Amygdala (tissue), 56 donors: ENCODE measurements at regions not wholly inside any gene's neighbourhood (a gene's known extent, or its start where the extent isn't known, plus 50 kb on each side); places are given as distances from the start of the nearest gene placed in this dataset.
"Not testable (repeated sequence)": the region's sequence is repeated elsewhere in the genome, so short reads cannot be mapped to it uniquely, and the experiment has no call there.

Experiments
- DNase-seq, 56 donors: peaks; one replicate each; lab custom pipeline; 2025; lab: John Stamatoyannopoulos, UW

GRCh38 chr10:25797888-25798429 is 136.1 kb upstream of the MYO3A start:
- no peak for DNase-seq

DNA sequence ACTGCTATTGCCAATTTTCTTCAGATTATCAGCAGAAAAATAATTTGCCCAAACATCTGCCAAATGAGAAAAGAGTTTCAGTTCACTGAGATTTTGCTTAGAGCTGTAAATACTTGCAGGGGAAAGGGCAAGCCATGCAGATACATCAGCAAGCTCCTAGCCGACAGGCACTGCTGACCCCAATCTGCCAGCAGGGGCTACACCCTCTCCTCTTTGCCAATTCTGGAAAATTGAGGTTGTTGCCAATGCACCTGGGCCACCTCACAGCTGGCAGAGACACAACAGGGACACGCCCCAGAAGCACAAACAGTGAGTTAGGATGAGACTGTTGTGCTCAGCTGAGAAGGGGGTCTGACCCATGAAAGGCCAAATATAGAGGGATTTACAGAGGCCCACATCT is 129.5 kb upstream of the MYO3A start:
- no peak for DNase-seq

DNA sequence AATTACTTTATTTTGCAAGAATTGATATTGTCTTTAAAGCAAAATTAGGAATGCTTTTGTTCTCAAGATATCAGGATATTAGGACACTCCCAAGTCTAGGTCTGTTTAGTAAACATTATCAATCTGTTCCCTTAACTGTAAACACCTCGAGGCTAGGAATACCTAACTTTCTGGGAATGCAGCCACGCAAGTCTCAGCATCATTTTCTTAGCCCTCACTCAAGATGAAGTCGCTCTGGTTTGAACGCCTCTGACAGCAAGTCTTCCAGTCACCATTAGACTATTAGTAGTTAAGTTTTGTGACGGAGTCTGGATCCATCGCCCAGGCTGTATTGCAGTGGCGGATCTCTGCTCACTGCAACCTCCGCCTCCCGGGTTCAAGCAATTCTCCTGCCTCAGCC is 128.0 kb upstream of the MYO3A start:
- no peak for DNase-seq

GRCh38 chr10:25808372-25808771 is 125.7 kb upstream of the MYO3A start:
- DNase-seq, result peak in 6 of 56 donors; percentile 0 to 13 (median 8)

DNA sequence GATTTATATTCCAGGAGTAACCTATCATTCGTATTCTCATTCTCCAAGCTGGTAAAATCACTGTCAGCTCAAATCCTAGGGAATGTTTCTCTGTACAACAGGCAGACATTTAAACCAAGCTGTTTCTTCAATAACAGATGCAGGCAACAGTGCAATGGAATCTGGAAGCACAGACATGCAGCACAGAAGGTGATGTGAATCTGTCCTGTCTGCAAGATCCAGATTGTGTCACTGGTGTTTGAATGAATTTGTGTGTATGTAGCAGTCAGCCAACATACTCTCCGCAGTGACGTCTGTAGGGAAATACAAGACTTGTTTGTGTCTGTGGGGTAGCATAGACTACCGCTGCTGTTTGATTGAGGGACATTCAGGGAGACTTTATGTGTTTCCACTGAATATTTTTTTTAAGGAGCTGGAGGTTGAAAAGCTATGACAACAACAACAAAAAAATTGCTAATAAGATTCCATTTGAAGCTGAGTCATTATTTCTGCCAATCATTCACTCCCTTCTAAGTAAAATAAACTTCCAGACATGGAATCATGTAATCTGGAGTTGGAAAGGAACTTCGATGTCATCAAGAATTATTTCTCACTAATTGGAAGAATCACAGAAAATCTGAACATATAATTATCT is 122.9 kb upstream of the MYO3A start:
- DNase-seq, result no peak

GRCh38 chr10:25813511-25813910 is 120.5 kb upstream of the MYO3A start:
- no peak for DNase-seq

GRCh38 chr10:25815236-25815635 is 118.8 kb upstream of the MYO3A start:
- DNase-seq, result no peak

GRCh38 chr10:25815999-25816768 is 117.8 kb upstream of the MYO3A start:
- DNase-seq, result no peak

DNA sequence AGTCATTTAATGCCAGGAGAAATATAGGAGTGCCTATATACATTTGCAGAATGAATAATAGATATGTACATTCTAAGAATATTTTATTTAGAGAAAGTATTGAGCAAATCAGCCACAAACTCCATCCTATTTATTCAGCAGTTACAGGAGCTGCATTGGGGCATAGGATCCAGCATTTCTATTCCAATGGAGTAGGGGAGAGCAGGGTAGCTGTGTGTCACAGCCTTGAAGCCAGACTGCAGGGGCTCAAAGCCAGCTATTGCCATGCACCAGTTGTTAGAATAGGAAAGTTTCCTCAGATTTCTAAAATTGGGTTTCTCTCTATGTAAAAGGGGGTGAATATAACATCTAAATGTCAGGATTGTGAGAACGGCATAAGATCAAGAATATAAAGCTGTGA is 116.8 kb upstream of the MYO3A start:
- DNase-seq, result no peak

- DNase-seq, result no peak
These were observed 115.3 kb upstream of the MYO3A start for GRCh38 chr10:25818751-25819150.

- no peak for DNase-seq
These were observed 113.6 kb upstream of the MYO3A start for GRCh38 chr10:25820472-25820871.

GRCh38 chr10:25820874-25821273 is 113.2 kb upstream of the MYO3A start:
- DNase-seq, result no peak

GRCh38 chr10:25824050-25824449 is 110.0 kb upstream of the MYO3A start:
- no peak for DNase-seq

- no peak for DNase-seq
These were observed 105.6 kb upstream of the MYO3A start for GRCh38 chr10:25828475-25828874.

- no peak for DNase-seq
These were observed 102.9 kb upstream of the MYO3A start for GRCh38 chr10:25831080-25831479.

- DNase-seq, result no peak
These were observed 94.3 kb upstream of the MYO3A start for GRCh38 chr10:25839683-25840082.

DNA sequence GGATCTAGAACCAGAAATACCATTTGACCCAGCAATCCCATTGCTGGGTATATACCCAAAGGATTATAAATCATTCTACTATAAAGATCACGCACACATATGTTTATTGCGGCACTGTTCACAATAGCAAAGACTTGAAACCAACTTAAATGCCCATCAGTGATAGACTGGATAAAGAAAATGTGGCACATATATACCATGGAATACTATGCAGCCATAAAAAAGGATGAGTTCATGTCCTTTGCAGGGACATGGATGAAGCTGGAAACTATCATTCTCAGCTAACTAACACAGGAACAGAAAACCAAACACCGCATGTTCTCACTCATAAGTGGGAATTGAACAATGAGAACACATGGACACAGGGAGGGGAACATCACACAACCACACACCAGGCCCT is 93.2 kb upstream of the MYO3A start:
- DNase-seq, result not testable (repeated sequence)

- no peak for DNase-seq
These were observed 91.9 kb upstream of the MYO3A start for GRCh38 chr10:25842146-25842545.

DNA sequence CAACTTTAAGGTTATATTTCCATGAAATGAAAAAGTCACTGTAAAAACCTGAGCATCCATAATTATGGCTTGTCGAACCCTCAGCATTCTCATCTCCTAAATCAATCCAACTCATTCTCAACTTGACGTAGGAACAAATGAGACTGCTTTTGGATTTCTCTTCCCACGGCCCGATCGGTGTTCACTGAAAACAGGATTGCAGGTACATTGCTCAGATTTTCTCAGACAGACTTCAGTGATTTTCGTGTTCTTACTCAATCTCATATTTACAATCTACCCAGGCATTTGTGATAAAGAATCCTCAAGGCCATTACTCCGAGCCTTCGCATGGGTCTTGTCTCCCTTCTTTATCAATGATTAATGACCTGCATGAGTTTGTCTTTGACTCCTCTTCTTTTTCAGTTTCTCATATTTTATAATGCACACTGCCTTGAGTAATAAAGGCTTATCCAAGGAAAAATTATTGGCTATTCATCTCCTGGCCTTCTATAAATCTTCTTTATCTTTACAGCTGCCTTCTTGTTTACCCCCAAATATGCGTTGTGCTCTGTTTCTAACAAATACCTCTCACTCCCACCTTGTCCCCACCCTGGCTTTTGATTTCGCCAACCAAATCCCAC is 90.4 kb upstream of the MYO3A start:
- DNase-seq, result no peak

DNA sequence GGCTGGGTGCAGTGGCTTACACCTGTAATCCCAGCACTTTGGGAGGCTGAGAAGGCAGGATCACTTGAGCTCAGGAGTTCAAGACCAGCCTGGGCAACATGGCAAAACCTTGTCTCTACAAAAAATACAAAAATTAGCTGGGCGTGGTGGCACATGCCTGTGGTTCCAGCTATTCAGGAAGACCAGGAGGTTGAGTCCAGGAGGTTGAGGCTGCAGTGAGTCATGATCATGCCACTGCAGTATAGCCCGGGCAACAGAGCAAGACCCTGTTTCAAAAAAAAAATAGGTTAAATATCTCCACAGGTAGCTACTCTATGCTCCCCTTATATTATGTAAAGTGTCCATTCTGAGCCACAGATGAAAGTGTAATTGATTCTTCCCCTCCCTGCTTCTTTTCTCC is 89.3 kb upstream of the MYO3A start:
- not testable (repeated sequence) for DNase-seq

GRCh38 chr10:25849268-25849667 is 84.8 kb upstream of the MYO3A start:
- no peak for DNase-seq

DNA sequence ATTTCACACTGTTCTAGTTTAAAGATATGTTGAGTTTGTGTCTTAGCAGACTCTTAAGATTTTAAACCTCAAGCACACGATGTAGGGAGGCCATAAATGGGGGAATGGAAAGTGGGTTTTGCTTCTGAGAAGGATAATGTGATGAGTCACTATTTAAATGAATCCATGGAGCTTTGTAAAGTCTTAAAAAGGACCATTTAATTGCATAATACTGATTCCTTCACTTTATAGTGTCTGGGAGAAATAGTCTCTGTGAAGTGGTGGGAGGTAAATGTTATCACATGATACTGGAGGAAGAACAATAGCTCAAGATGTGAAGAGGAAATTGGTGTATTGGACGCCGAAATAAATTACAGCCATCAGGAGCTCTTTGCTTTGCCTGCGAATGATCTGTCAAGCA is 84.0 kb upstream of the MYO3A start:
- DNase-seq, result no peak
